T-helper 2 cell treated with Interferon-gamma antibody and Interleukin-4, amounts not matched to agents 5 μg/mL and 100 μg/mL, for 36 hours (primary cell): ENCODE measurements at regions not wholly inside any gene's neighbourhood (a gene's known extent, or its start where the extent isn't known, plus 50 kb on each side); places are given as distances from the start of the nearest gene placed in this dataset.

ENCODE experiments used
- DNase-seq: peaks from one replicate; pipeline ENCODE4 v3.0.0; 2021; ENCODE audit warnings: low spot score
- H3K27ac Mint-ChIP-seq: one replicate; pipeline ENCODE4 v1.8.0; 2021; ENCODE audit warnings: mild to moderate bottlenecking, mixed read lengths
- H3K27me3 Mint-ChIP-seq: one replicate; pipeline ENCODE4 v1.8.0; 2021; ENCODE audit warnings: low read depth, mixed read lengths
- H3K36me3 Mint-ChIP-seq: one replicate; pipeline ENCODE4 v1.8.0; 2021; ENCODE audit warnings: low read depth, mixed read lengths
- H3K4me1 Mint-ChIP-seq: one replicate; pipeline ENCODE4 v1.8.0; 2021; ENCODE audit warnings: low read depth, mixed read lengths
- H3K4me3 Mint-ChIP-seq: one replicate; pipeline ENCODE4 v1.8.0; 2022; ENCODE audit warnings: mild to moderate bottlenecking, moderate library complexity, mixed read lengths
- H3K9me3 Mint-ChIP-seq: one replicate; pipeline ENCODE4 v1.8.0; 2021; ENCODE audit warnings: mixed read lengths

DNA sequence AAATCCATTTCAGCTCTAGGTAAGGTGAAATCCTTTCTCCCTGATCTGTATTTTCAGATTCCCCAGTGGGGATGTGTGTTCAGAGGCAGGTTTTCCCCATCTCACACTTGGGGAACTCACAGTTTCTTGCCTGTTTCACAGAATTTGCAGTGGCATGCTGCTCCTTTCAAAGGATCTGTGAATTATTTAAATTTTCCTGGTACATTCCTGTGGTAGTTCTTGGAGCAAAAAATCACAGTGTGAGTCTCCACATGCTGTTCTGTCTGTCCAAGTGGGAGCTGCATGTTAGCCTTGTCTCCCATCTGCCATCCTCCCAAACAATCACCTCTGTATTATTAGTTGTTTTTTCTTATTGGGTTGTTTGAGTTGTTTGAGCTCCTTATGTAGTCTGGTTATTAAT lies 372.9 kb downstream of the ARL6IP6 start:
- no peaks in the 10 kb centered on the region for H3K36me3 Mint-ChIP-seq
- no peaks in the 10 kb centered on the region for H3K27me3 Mint-ChIP-seq
- no peak overlapping the region for H3K4me3 Mint-ChIP-seq
- H3K27ac Mint-ChIP-seq = no peak overlapping the region
- peaks cover 4% of the 10 kb centered on the region for H3K9me3 Mint-ChIP-seq
- no peak for DNase-seq
- no peaks in the 10 kb centered on the region for H3K4me1 Mint-ChIP-seq

- Mint-ChIP-seq H3K36me3 (no peaks in the 10 kb centered on the region), H3K4me3 (no peak overlapping the region), H3K4me1 (no peaks in the 10 kb centered on the region), H3K9me3 (peaks cover 6% of the 10 kb centered on the region), H3K27ac (no peak overlapping the region), H3K27me3 (no peaks in the 10 kb centered on the region)
- no peak for DNase-seq
Measured at GRCh38 chr2:153079315-153079714, 360.9 kb downstream of the ARL6IP6 start.

DNA sequence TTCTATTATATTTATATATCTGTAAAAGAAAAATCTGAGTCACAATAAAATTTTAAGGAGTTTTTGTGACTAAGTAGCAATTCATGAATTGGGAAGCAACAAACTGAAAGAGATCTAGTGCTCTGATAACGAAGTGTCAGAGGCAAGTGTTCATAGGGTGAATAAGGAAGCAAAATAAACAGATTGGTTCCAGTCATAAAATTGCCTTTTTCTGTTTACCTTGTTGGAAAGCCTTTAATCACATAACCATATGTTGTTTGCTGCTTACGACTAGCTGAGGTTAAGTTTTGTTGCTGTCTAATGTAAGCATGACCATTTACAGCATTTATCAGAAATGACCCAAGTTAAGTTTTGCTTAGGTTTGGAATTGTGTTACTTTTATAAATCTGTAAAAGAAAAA lies 358.9 kb downstream of the ARL6IP6 start:
- no peak for DNase-seq
- H3K36me3 Mint-ChIP-seq = no peaks in the 10 kb centered on the region

GRCh38 chr2:153074207-153074606 lies 355.8 kb downstream of the ARL6IP6 start:
- Mint-ChIP-seq H3K36me3 (no peaks in the 10 kb centered on the region), H3K4me1 (no peaks in the 10 kb centered on the region), H3K27ac (no peak overlapping the region), H3K4me3 (no peak overlapping the region), H3K9me3 (no peaks in the 10 kb centered on the region), H3K27me3 (no peaks in the 10 kb centered on the region)
- DNase-seq = no peak

More for the DNA sequence above, 358.9 kb downstream of the ARL6IP6 start:
- Mint-ChIP-seq H3K27me3 (no peaks in the 10 kb centered on the region), H3K27ac (no peak overlapping the region), H3K4me3 (no peak overlapping the region), H3K4me1 (no peaks in the 10 kb centered on the region), H3K9me3 (no peaks in the 10 kb centered on the region)

GRCh38 chr2:153072813-153073212 lies 354.4 kb downstream of the ARL6IP6 start:
- Mint-ChIP-seq H3K9me3 (no peaks in the 10 kb centered on the region), H3K36me3 (no peaks in the 10 kb centered on the region), H3K4me1 (no peaks in the 10 kb centered on the region), H3K27ac (no peak overlapping the region), H3K4me3 (no peak overlapping the region), H3K27me3 (no peaks in the 10 kb centered on the region)
- no peak for DNase-seq

DNA sequence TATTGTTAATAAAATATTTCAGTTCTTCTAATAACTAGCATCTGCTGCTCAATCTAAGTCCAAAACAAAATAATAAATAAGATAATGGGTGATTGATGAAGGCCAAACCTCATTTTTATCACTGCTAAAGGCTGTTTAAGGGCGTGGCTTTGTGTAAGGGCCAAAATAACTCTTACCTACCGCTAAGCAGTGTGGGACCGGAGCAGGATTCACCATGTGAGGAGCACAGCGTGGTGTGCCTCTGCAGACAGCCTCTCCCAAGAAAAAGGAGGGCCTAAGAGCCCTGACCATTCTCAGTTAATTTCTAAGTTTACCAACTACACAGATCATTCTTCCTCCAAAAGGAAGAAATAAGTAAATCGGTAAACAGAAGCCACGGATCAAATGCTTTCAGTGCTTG lies 353.7 kb downstream of the ARL6IP6 start:
- H3K27ac Mint-ChIP-seq = no peak overlapping the region
- no peaks in the 10 kb centered on the region for H3K4me1 Mint-ChIP-seq
- DNase-seq = no peak
- no peaks in the 10 kb centered on the region for H3K9me3 Mint-ChIP-seq
- H3K27me3 Mint-ChIP-seq = no peaks in the 10 kb centered on the region
- H3K4me3 Mint-ChIP-seq = no peak overlapping the region
- H3K36me3 Mint-ChIP-seq = no peaks in the 10 kb centered on the region

DNA sequence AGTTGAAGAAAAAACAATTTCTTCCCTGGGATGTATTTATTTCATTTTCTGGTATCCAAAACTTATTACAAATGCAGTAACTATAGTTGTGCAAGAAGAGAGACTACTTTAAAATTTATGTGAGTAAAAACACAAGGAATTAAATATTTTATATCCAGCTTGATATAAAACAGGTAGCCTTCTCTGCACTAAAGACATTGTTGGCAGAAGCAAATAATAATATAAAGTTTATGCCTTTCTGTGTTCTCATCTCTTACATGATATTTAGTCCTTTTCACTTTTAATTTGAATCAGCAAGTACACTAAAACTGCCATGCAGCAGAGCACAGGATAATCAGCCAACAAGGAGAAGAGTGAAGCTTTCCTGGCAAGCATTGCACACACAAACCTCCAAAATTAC lies 352.7 kb downstream of the ARL6IP6 start:
- no peak overlapping the region for H3K4me3 Mint-ChIP-seq
- no peaks in the 10 kb centered on the region for H3K36me3 Mint-ChIP-seq
- no peak overlapping the region for H3K27ac Mint-ChIP-seq
- no peak for DNase-seq
- no peaks in the 10 kb centered on the region for H3K27me3 Mint-ChIP-seq
- H3K9me3 Mint-ChIP-seq = no peaks in the 10 kb centered on the region
- no peaks in the 10 kb centered on the region for H3K4me1 Mint-ChIP-seq

GRCh38 chr2:153068915-153069314 lies 350.5 kb downstream of the ARL6IP6 start:
- Mint-ChIP-seq H3K4me3 (no peak overlapping the region), H3K4me1 (no peaks in the 10 kb centered on the region), H3K27me3 (no peaks in the 10 kb centered on the region), H3K9me3 (no peaks in the 10 kb centered on the region), H3K27ac (no peak overlapping the region), H3K36me3 (no peaks in the 10 kb centered on the region)
- DNase-seq = no peak

GRCh38 chr2:153068052-153068451 lies 349.6 kb downstream of the ARL6IP6 start:
- Mint-ChIP-seq H3K9me3 (no peaks in the 10 kb centered on the region), H3K4me1 (no peaks in the 10 kb centered on the region), H3K27me3 (no peaks in the 10 kb centered on the region), H3K36me3 (no peaks in the 10 kb centered on the region), H3K27ac (no peak overlapping the region), H3K4me3 (no peak overlapping the region)
- no peak for DNase-seq

GRCh38 chr2:153059338-153060052 lies 341.1 kb downstream of the ARL6IP6 start:
- no peak overlapping the region for H3K27ac Mint-ChIP-seq

GRCh38 chr2:153057743-153058142 lies 339.3 kb downstream of the ARL6IP6 start:
- no peak overlapping the region for H3K27ac Mint-ChIP-seq
- no peak for DNase-seq
- no peaks in the 10 kb centered on the region for H3K36me3 Mint-ChIP-seq
- no peaks in the 10 kb centered on the region for H3K4me1 Mint-ChIP-seq
- no peaks in the 10 kb centered on the region for H3K27me3 Mint-ChIP-seq
- H3K4me3 Mint-ChIP-seq = no peak overlapping the region
- H3K9me3 Mint-ChIP-seq = no peaks in the 10 kb centered on the region

More at GRCh38 chr2:153059338-153060052, 341.1 kb downstream of the ARL6IP6 start:
- H3K4me3 Mint-ChIP-seq = no peak overlapping the region
- H3K4me1 Mint-ChIP-seq = no peaks in the 10 kb centered on the region
- H3K9me3 Mint-ChIP-seq = no peaks in the 10 kb centered on the region
- no peaks in the 10 kb centered on the region for H3K27me3 Mint-ChIP-seq
- H3K36me3 Mint-ChIP-seq = no peaks in the 10 kb centered on the region
- DNase-seq = no peak

DNA sequence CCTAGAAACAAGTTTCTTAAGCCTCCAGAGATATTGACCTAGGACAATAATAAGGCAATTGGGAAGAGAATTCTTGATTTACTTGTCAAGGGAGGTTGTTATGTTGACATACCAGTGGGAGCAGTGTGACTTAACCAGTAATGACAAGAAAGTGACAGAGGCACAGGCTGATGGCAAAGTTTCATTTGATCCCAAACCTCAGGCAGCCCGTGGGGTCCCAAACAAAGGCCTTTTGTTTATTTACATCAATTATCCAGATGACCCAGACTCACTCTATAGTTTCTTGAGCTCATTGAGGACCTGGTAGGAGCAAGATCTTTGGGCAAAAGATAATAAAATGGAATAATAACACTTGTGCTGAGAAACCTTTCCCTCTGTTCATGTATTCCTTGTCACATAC lies 336.8 kb downstream of the ARL6IP6 start:
- Mint-ChIP-seq H3K4me3 (no peak overlapping the region), H3K27ac (no peak overlapping the region), H3K4me1 (no peaks in the 10 kb centered on the region), H3K9me3 (no peaks in the 10 kb centered on the region), H3K36me3 (no peaks in the 10 kb centered on the region), H3K27me3 (no peaks in the 10 kb centered on the region)
- no peak for DNase-seq

DNA sequence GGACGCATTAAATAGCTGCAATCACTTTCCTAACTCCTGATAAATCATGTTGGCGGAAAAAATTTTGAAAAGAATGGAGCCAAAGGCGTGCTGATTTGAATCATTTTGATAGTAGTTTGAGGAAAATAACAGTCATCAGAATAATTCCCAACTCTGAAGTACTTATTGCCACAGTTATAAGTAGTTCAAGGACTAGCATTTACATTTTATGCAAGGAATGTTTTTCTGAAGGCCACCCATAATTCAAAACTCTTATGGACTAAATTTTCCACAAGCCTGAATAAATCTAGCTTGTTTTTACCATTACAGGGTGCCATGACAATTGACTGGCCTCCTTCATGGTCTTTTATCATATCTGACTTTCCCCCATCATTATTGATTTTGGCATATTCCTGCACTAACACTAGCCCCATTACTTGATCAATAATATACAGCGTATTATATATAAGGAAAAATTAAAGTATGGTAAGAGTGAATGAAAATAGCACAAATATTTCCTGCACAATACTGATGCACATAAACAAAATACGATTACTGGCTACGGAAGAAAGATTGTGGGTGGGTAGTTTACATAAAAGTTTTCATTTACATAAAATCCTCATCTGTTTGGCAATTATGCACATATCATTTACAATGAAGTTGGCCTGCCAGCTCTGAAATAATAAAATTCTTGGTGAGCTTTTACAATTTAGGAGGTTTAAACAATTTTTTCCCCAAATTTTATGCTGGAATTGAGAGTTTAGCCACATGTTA lies 334.6 kb downstream of the ARL6IP6 start:
- H3K36me3 Mint-ChIP-seq = no peaks in the 10 kb centered on the region
- no peak overlapping the region for H3K27ac Mint-ChIP-seq
- no peak overlapping the region for H3K4me3 Mint-ChIP-seq
- no peaks in the 10 kb centered on the region for H3K9me3 Mint-ChIP-seq
- H3K4me1 Mint-ChIP-seq = no peaks in the 10 kb centered on the region
- no peaks in the 10 kb centered on the region for H3K27me3 Mint-ChIP-seq
- no peak for DNase-seq

DNA sequence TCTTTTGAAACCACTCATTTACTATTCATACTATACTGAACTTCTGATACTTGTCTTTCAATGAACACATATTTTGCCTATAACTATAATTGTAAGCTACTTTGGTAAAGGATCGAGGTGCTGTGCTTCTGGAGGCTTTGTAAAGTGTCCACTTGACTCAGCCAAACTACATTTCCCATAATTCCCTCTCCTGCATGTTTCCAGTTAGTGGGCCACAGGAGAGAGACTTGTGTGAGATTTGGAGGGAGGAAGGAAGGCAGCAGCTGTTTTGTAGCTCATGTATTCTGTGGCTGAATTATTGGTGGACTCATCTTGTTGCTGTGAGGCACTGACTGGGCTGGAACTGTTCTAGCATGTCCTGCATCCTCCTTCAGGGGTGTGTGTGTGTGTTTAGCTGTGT lies 328.8 kb downstream of the ARL6IP6 start:
- Mint-ChIP-seq H3K4me1 (no peaks in the 10 kb centered on the region), H3K36me3 (no peaks in the 10 kb centered on the region), H3K9me3 (no peaks in the 10 kb centered on the region), H3K27me3 (no peaks in the 10 kb centered on the region), H3K4me3 (no peak overlapping the region), H3K27ac (no peak overlapping the region)
- DNase-seq = no peak
